ENCODE measurements at regions not wholly inside any gene's neighbourhood (a gene's known extent, or its start where the extent isn't known, plus 50 kb on each side); places are given as distances from the start of the nearest gene placed in this dataset.

GRCh38 chr1:199178646-199179045, 539.8 kb downstream of the PTPRC start:
- 93 to 95% methylated on average over 2 of the region's 2 CpGs for WGBS, 2 donors

GRCh38 chr1:199182186-199182843, 543.5 kb downstream of the PTPRC start:
- Histone ChIP-seq H3K4me1 (ENCODE audit: control insufficient read depth in 5 of 5, insufficient read depth in 5 of 5, low read length in 5 of 5) (peaks cover 0 to 8% (median 0%) of the 10 kb centered on the region in 5 donors), H3K9me3 (ENCODE audit: control insufficient read depth in 4 of 4, insufficient read depth in 3 of 4, low read length in 3 of 4) (no peaks in the 10 kb centered on the region), H3K9ac (ENCODE audit: insufficient read depth in 1 of 2, low read length in 2 of 2) (no peak overlapping the region), H3K27ac (ENCODE audit: low read depth in 1 of 2, low read length in 1 of 2) (no peak overlapping the region), H3K27me3 (ENCODE audit: control insufficient read depth in 3 of 3, insufficient read depth in 3 of 3, low read length in 2 of 3) (no peaks in the 10 kb centered on the region), H3K4me3 (no peak overlapping the region), H3K36me3 (ENCODE audit: control insufficient read depth in 4 of 4, insufficient read depth in 4 of 4, low read length in 4 of 4) (no peaks in the 10 kb centered on the region)
- TF ChIP-seq CTCF (IDR thresholded peaks at IDR 0.05; ENCODE audit: control extremely low read depth, extremely low read depth) = no peak
- 64 to 70% methylated on average over 2 of the region's 2 CpGs for WGBS, 2 donors
- ATAC-seq (ENCODE audit: insufficient read depth, low FRiP score) = no peak
- no peak for DNase-seq

More at GRCh38 chr1:199178646-199179045, 539.8 kb downstream of the PTPRC start:
- no peak for TF ChIP-seq CTCF (IDR thresholded peaks at IDR 0.05; ENCODE audit: control extremely low read depth, extremely low read depth)
- Histone ChIP-seq H3K4me1 (ENCODE audit: control insufficient read depth in 5 of 5, insufficient read depth in 5 of 5, low read length in 5 of 5) (peaks cover 0 to 14% (median 0%) of the 10 kb centered on the region in 5 donors), H3K9ac (ENCODE audit: insufficient read depth in 1 of 2, low read length in 2 of 2) (no peak overlapping the region), H3K27ac (ENCODE audit: low read depth in 1 of 2, low read length in 1 of 2) (no peak overlapping the region), H3K4me3 (no peak overlapping the region), H3K9me3 (ENCODE audit: control insufficient read depth in 4 of 4, insufficient read depth in 3 of 4, low read length in 3 of 4) (no peaks in the 10 kb centered on the region), H3K36me3 (ENCODE audit: control insufficient read depth in 4 of 4, insufficient read depth in 4 of 4, low read length in 4 of 4) (no peaks in the 10 kb centered on the region), H3K27me3 (ENCODE audit: control insufficient read depth in 3 of 3, insufficient read depth in 3 of 3, low read length in 2 of 3) (no peaks in the 10 kb centered on the region)
- no peak for ATAC-seq (ENCODE audit: insufficient read depth, low FRiP score)
- DNase-seq = no peak

- no peak for ATAC-seq (ENCODE audit: insufficient read depth, low FRiP score)
- H3K9ac ChIP-seq (ENCODE audit: insufficient read depth in 1 of 2, low read length in 2 of 2) = no peak overlapping the region
- H3K36me3 ChIP-seq (ENCODE audit: control insufficient read depth in 4 of 4, insufficient read depth in 4 of 4, low read length in 4 of 4) = no peaks in the 10 kb centered on the region
- 96% methylated on average over 4 of the region's 4 CpGs for WGBS, 2 donors
- H3K4me1 ChIP-seq (ENCODE audit: control insufficient read depth in 5 of 5, insufficient read depth in 5 of 5, low read length in 5 of 5) = peaks cover 0 to 8% (median 0%) of the 10 kb centered on the region in 5 donors
- H3K4me3 ChIP-seq = no peak overlapping the region
- TF ChIP-seq CTCF (IDR thresholded peaks at IDR 0.05; ENCODE audit: control extremely low read depth, extremely low read depth) = no peak
- no peaks in the 10 kb centered on the region for H3K27me3 ChIP-seq (ENCODE audit: control insufficient read depth in 3 of 3, insufficient read depth in 3 of 3, low read length in 2 of 3)
- no peak for DNase-seq
- H3K9me3 ChIP-seq (ENCODE audit: control insufficient read depth in 4 of 4, insufficient read depth in 3 of 4, low read length in 3 of 4) = no peaks in the 10 kb centered on the region
- H3K27ac ChIP-seq (ENCODE audit: low read depth in 1 of 2, low read length in 1 of 2) = no peak overlapping the region
Measured at GRCh38 chr1:199184180-199184579, 545.3 kb downstream of the PTPRC start.

- DNase-seq (no peak), ATAC-seq (ENCODE audit: insufficient read depth, low FRiP score) (no peak)
- no peak for TF ChIP-seq CTCF (IDR thresholded peaks at IDR 0.05; ENCODE audit: control extremely low read depth, extremely low read depth)
- Histone ChIP-seq H3K36me3 (ENCODE audit: control insufficient read depth in 4 of 4, insufficient read depth in 4 of 4, low read length in 4 of 4) (no peaks in the 10 kb centered on the region), H3K4me3 (no peak overlapping the region), H3K9ac (ENCODE audit: insufficient read depth in 1 of 2, low read length in 2 of 2) (no peak overlapping the region), H3K9me3 (ENCODE audit: control insufficient read depth in 4 of 4, insufficient read depth in 3 of 4, low read length in 3 of 4) (peaks cover 0 to 4% (median 0%) of the 10 kb centered on the region in 4 donors), H3K27ac (ENCODE audit: low read depth in 1 of 2, low read length in 1 of 2) (no peak overlapping the region), H3K4me1 (ENCODE audit: control insufficient read depth in 5 of 5, insufficient read depth in 5 of 5, low read length in 5 of 5) (peaks cover 0 to 2% (median 0%) of the 10 kb centered on the region in 5 donors), H3K27me3 (ENCODE audit: control insufficient read depth in 3 of 3, insufficient read depth in 3 of 3, low read length in 2 of 3) (no peaks in the 10 kb centered on the region)
- 96% methylated on average over 7 of the region's 7 CpGs for WGBS, 2 donors
Measured at GRCh38 chr1:199194862-199195261, 556.0 kb downstream of the PTPRC start.

Data from lung (tissue), 11 donors.